ENCODE measurements at regions not wholly inside any gene's neighbourhood (a gene's known extent, or its start where the extent isn't known, plus 50 kb on each side); places are given as distances from the start of the nearest gene placed in this dataset.

DNA sequence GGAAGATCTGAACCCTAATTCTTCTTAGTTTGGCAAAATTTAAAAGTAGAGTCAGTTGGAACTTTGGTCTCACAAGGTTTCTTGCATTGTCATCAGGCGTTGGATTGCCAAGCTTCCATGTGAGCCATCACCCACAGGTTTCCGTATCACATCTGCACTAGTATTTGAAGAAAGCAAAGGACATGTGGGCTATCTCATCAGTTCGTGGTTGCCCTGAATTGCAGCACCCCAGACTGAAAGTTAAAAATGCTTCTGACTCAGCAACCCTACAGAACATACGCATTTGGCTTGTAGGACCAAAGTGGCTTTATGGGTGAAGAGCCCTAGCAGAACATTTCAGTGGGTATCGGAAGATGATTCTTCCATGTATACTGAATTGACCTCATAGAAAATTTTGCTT lies 358.0 kb downstream of the ENC1 start:
- Histone ChIP-seq H3K27me3 (ENCODE audit: insufficient read depth in 3 of 3, low read length in 2 of 3) (no peaks in the 10 kb centered on the region), H3K4me1 (peaks cover 12% of the 10 kb centered on the region), H3K36me3 (ENCODE audit: insufficient read depth in 1 of 2, low read depth in 1 of 2) (no peaks in the 10 kb centered on the region), H3K4me3 (no peak overlapping the region), H3K9me3 (no peaks in the 10 kb centered on the region), H3K27ac (no peak overlapping the region)
- intact Hi-C loops (cut with DNase I) = no loop called here
- TF ChIP-seq, protein P1, sequence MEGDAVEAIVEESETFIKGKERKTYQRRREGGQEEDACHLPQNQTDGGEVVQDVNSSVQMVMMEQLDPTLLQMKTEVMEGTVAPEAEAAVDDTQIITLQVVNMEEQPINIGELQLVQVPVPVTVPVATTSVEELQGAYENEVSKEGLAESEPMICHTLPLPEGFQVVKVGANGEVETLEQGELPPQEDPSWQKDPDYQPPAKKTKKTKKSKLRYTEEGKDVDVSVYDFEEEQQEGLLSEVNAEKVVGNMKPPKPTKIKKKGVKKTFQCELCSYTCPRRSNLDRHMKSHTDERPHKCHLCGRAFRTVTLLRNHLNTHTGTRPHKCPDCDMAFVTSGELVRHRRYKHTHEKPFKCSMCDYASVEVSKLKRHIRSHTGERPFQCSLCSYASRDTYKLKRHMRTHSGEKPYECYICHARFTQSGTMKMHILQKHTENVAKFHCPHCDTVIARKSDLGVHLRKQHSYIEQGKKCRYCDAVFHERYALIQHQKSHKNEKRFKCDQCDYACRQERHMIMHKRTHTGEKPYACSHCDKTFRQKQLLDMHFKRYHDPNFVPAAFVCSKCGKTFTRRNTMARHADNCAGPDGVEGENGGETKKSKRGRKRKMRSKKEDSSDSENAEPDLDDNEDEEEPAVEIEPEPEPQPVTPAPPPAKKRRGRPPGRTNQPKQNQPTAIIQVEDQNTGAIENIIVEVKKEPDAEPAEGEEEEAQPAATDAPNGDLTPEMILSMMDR (IDR thresholded peaks at IDR 0.05) = no peak
- WGBS, 3 donors = 76 to 94% (median 78%) methylated on average over 5 of the region's 5 CpGs
- ATAC-seq (no peak), DNase-seq (no peak)

DNA sequence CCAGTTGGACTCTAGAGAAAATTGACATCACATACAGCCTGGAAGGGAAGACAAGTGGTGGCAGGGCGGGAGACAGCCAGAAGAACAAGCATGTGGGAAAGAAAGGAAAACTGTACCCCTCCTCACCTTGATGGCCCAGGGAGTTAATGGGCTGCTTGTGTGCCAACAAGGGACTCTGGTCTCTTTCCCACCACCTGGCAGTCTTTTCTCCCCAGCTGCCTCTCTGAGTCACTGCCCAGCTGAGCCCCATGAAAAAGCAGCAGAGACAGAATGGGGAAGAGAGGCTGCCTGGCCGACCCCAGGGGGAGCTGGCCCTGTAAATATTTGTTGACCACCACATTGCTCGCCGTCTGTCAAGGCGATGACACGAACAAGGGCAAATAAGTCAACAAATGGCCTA lies 359.4 kb downstream of the ENC1 start:
- Histone ChIP-seq H3K4me3 (no peak overlapping the region), H3K27ac (no peak overlapping the region), H3K27me3 (ENCODE audit: insufficient read depth in 3 of 3, low read length in 2 of 3) (no peaks in the 10 kb centered on the region), H3K4me1 (no peaks in the 10 kb centered on the region), H3K9me3 (no peaks in the 10 kb centered on the region), H3K36me3 (ENCODE audit: insufficient read depth in 1 of 2, low read depth in 1 of 2) (no peaks in the 10 kb centered on the region)
- TF ChIP-seq, protein P1 (IDR thresholded peaks at IDR 0.05) = no peak
- intact Hi-C loops (cut with DNase I) = no loop called here
- 67 to 75% (median 73%) methylated on average over 6 of the region's 6 CpGs for WGBS, 3 donors
- DNase-seq = no peak
- ATAC-seq = no peak

DNA sequence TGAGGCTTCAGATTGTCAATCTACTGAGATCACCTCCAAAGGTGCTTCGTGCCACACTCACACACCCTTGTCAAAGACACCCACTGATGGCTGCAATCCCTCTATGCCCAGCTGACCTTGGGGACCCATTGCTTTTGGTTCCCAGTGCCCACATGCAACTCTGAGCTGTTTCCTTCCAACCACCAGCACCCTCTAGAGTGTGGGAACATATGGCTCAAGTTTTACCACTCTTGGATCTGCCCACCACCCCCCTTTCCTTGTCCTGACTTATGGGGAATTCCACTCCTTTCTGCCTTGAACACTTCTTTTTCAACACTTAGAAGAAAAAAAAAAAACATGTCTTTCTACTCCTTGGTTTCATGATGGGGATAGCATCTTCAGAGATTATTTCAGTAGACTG lies 360.2 kb downstream of the ENC1 start:
- Histone ChIP-seq H3K4me3 (no peak overlapping the region), H3K9me3 (no peaks in the 10 kb centered on the region), H3K27me3 (ENCODE audit: insufficient read depth in 3 of 3, low read length in 2 of 3) (no peaks in the 10 kb centered on the region), H3K4me1 (no peaks in the 10 kb centered on the region), H3K27ac (no peak overlapping the region), H3K36me3 (ENCODE audit: insufficient read depth in 1 of 2, low read depth in 1 of 2) (no peaks in the 10 kb centered on the region)
- TF ChIP-seq, protein P1 (IDR thresholded peaks at IDR 0.05) = no peak
- WGBS, 3 donors = 94 to 98% (median 96%) methylated on average over 1 of the region's 1 CpG
- intact Hi-C loops (cut with DNase I) = no loop called here
- ATAC-seq = no peak
- no peak for DNase-seq

DNA sequence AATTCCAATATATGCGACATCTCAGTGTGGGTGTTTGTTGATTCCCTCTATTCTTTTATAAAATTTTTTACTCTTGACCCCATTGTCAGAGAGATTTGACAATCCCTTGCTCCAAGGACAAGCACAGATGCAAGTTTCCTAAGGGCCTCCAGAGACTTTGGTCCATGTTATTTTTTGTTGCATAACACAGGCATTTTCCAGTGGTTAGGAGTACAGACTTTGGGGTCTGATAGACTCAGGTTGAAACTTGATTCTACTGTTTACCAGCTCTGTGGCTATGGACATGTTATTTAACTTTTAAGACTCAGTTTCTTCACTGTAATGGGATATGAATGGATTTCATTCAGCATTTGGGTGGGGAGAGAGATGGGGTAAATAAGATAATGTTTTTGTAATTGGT lies 361.3 kb downstream of the ENC1 start:
- H3K9me3 ChIP-seq = no peaks in the 10 kb centered on the region
- H3K4me1 ChIP-seq = no peaks in the 10 kb centered on the region
- no peaks in the 10 kb centered on the region for H3K36me3 ChIP-seq (ENCODE audit: insufficient read depth in 1 of 2, low read depth in 1 of 2)
- intact Hi-C loops (cut with DNase I) = no loop called here
- TF ChIP-seq, protein P1 (IDR thresholded peaks at IDR 0.05) = no peak
- 36 to 95% (median 91%) methylated on average over 1 of the region's 1 CpG for WGBS, 3 donors
- H3K27me3 ChIP-seq (ENCODE audit: insufficient read depth in 3 of 3, low read length in 2 of 3) = no peaks in the 10 kb centered on the region
- DNase-seq (no peak), ATAC-seq (peak in 1 of 4 donors; percentile 52)
- no peak overlapping the region for H3K4me3 ChIP-seq
- no peak overlapping the region for H3K27ac ChIP-seq

DNA sequence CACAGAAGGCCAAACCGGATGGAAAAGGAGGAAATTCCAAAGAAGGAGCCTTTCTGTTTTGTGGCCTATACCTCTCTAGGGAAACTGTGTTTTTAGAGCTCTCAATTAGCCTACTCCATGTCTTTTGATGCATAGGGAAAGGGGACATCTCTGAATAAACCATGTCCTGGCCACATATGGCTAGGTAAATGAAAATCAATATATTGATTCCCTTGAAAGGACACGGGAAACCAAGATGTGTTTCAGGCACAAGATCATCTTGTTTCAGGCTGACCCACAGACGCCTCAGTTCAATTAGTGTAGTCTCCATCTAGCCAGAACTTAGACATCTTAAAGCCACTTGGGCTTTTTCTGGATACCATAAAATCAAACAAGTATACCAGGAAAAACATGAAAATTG lies 363.1 kb downstream of the ENC1 start:
- Histone ChIP-seq H3K4me3 (no peak overlapping the region), H3K27ac (no peak overlapping the region), H3K36me3 (ENCODE audit: insufficient read depth in 1 of 2, low read depth in 1 of 2) (no peaks in the 10 kb centered on the region), H3K4me1 (no peaks in the 10 kb centered on the region), H3K27me3 (ENCODE audit: insufficient read depth in 3 of 3, low read length in 2 of 3) (no peaks in the 10 kb centered on the region), H3K9me3 (no peaks in the 10 kb centered on the region)
- ATAC-seq (no peak), DNase-seq (no peak)
- TF ChIP-seq, protein P1 (IDR thresholded peaks at IDR 0.05) = no peak
- 89 to 91% (median 90%) methylated on average over 3 of the region's 3 CpGs for WGBS, 3 donors
- intact Hi-C loops (cut with DNase I) = no loop called here
